HG02678 (cell line): ENCODE measurements at regions not wholly inside any gene's neighbourhood (a gene's known extent, or its start where the extent isn't known, plus 50 kb on each side); places are given as distances from the start of the nearest gene placed in this dataset.

Source experiments
- ATAC-seq: cut with Tn5 transposase; IDR thresholded peaks from one replicate; pipeline ENCODE4 v1.9.1; 2021; ENCODE audit warnings: mild to moderate bottlenecking, moderate library complexity; ENCODE audit not compliant: unreplicated experiment

GRCh38 chr1:36691374-36691773 is 208.7 kb upstream of the CSF3R start:
- ATAC-seq, result no peak

DNA sequence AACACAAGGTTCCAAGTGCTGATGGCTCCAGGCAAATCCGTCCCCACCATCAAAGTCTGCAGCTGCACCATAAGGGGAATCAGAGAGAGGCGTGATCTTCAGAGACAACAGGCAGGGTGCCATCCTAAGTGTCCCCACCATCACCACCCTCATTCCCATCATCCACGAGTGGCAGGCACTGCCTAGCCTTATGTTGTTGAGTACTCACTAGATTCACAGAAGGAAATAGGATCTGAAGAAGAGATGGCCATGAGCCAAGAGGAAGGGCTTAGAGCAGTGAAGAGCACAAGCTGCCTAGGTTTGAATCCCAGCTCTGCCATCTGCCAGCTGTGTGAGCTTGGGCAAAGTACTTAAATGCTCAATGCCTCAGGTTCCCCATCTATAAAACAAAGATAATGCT is 207.3 kb upstream of the CSF3R start:
- ATAC-seq, result no peak

GRCh38 chr1:36687312-36687711 is 204.6 kb upstream of the CSF3R start:
- ATAC-seq, result no peak

GRCh38 chr1:36675931-36676562 is 193.3 kb upstream of the CSF3R start:
- ATAC-seq, result no peak

GRCh38 chr1:36675106-36675505 is 192.4 kb upstream of the CSF3R start:
- ATAC-seq, result no peak

GRCh38 chr1:36673202-36673601 is 190.5 kb upstream of the CSF3R start:
- no peak for ATAC-seq

- no peak for ATAC-seq
Measured at GRCh38 chr1:36669262-36669661, 186.5 kb upstream of the CSF3R start.

DNA sequence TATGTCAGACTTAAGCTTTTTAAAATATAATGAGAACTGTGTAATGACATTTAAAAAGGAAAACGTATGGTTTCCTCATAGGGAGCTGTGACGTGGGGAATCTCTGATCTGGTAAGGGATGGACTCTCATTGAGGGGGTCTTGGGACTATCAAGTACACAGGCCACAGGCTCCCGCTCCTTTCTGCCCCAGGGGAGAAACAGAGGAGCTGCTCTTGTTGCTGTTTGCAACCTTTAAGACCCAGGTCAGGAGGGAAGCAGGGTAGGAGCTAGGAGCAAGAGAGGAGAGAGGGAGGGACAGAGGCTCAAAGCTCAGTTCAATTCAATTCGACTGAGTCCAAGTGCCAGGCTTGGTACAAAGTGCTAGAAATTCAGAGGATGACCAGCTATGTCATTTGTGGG is 185.1 kb upstream of the CSF3R start:
- no peak for ATAC-seq

DNA sequence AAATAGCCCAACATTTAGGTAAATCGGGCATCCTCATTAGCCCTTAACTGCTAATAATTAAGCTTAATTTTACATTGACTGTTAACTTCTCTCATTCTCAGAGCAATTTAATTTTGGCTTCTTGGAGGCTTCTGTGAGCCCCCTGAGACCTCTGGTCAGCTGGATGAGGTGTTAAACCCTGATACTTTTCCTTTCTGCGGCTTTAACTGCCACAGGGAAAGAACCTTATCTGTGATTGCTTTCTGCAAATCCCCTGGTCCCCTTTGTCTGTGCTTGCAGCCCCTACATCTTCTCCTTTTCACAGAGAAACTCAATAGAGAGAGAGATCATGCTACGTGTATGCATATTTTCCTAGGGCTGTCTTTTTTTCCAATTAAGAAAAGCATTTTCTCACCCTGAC is 184.5 kb upstream of the CSF3R start:
- no peak for ATAC-seq

DNA sequence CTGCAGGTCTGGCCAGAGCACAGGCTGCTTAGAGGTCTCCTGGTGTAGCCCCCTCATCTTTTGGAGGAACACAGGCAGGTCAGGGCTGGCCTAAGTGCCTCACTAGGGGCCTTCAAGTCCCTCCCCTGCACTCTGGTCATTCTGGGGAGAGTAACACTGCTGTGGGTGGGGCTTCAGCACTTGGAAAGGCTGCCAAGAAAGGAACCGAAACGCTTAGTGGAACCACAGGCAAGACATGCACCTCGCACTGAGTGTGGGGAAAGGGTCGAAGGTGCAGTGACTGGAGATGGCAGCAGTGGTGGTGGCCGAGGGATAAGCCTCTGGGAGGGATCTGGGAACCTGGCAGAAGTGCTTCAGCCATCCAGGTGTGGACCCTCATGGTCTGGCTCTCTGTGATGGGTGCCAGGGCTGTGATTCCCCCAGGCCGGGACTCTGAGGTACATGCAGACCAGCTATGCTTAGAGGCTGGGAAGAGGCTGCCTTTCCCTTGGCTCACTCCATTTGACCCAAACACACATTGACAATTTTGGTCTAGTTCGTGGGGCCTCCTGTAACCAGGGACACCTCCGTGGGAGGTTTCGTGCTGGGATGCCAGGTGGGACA is 182.9 kb upstream of the CSF3R start:
- no peak for ATAC-seq

GRCh38 chr1:36664571-36665287 is 182.0 kb upstream of the CSF3R start:
- ATAC-seq, result no peak

- ATAC-seq, result peak; percentile 47
Measured at GRCh38 chr1:36663772-36664430, 181.2 kb upstream of the CSF3R start.

- ATAC-seq, result no peak
Measured at GRCh38 chr1:36658838-36659237, 176.1 kb upstream of the CSF3R start.

- ATAC-seq, result no peak
Measured at GRCh38 chr1:36657826-36658225, 175.1 kb upstream of the CSF3R start.

DNA sequence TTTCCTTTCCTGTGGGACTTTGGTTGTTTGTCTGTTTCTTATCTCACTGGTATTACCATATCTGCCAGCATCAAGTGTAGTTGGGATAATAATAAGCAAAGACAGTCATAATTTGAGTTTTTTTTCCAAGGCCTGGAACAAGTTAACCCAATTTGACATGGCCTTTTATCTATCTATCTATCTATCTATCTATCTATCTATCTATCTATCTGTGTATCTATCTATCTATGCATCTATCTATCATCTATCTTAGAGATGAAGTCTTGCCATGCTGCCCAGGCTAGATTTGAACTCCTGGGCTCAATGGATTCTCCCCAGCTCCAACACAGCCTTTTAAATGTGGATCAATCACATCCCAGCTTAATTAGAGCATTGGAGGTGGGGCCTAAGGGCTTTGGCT is 174.1 kb upstream of the CSF3R start:
- ATAC-seq, result no peak

DNA sequence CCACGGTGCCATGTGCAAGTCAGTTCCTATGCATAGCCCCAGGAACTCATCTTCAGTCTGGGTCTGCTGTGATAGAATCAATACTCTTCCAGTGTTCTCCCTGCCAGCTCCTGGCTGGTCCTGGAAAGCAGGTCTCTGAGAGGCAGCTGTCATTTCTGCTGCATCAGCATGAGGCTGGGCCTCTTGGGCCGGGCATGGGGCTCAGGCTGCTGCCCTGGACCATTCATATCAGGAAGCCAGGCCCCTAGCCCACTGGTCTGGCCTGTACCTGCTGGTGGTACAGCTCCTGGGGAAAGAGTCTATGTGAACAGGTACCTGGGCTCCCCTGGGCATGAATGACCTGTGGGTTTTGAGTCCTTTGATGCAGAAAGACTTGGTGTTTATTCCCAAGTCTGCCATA is 173.6 kb upstream of the CSF3R start:
- ATAC-seq, result no peak

- ATAC-seq, result no peak
Measured at GRCh38 chr1:36654586-36654985, 171.9 kb upstream of the CSF3R start.

DNA sequence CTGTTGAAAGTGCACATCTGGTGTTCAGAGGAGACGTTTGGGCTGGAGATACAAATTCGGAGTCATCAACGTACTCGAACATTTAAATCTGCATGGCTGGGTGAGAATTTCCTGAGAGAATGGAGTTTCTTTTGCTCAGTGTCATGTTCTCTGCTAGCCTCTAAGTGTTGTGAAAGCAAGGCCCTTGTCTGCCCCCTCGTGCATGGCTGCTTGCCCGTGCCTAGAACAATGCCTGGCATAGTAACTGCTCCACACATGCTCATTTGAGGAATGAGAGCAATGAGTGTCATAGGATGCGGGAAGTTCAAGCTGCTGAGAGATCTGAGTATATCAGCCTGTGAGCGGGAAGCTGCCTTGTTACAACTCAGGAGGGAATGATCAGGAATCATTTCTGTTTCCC is 171.1 kb upstream of the CSF3R start:
- ATAC-seq, result no peak

DNA sequence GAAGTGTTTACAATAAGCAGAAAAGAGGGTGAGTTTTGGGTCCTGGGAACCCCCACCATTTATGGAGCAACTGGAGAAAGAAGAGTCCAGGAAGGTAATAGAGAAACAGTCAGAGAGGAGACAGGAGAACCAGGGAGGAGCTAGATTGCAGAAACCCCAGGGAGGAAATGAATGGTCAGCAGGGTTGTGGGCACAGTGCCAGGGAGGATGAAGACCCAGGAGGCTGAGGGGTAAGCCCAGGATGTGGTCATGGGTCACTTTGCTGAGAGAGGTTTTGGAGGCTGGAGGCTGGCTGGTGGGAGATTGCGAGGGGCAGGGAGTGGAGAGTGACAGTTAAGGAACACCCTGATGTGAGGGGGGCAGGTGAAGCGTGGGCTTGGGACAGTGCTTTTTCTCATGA is 169.9 kb upstream of the CSF3R start:
- ATAC-seq, result no peak

DNA sequence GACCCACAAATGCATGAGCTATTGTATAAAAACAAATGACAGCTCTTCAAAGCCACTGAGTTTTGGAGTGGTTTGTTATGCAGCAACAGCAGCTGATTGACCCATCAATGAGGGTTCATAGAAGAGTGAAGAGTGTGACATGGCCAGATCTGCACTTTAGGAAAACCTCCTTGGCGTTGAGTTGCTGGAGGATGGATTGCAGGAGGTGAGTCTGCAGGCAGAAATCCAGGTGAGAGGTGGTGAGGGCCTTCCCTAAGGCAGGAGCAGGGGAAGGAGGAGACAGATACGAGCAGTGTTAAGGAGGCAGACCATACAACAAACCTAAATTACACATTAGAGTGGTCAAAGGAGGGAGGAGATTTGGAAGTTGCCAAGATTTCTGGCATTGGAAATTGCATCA is 169.3 kb upstream of the CSF3R start:
- no peak for ATAC-seq

DNA sequence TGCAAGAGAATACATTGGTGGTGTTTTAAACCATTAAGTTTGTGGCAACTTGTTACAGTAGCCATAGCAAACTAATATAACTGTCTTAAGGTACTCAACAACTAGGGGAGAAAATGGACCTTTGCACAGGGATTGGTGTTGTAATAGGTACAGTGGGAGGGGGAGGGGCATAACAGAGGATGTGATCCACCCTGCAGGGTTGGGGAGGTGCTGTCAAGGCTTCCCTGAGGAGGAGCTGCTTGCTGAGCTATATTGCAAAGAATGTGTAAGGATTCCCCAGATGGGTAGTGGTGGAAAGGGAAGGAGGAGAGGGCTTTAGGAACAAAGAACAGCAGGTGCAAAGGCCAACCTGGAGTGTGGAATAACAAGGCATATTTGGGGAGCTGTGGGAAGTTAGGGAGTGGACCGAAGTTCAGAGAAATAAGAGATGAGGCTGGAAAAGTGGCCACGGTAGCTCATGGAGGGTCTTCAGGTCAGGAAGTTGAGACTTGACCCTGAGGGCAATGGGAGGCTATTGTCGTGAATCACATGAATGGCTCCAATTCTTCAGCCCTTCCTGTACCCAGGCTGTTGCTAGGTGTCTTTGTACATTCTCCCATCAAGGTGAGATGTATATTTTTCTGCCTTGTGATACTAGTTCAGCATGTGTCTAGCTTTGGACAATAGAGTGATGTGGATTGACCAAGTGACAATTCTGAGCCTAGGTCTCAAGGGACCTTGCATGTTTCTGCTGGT is 168.6 kb upstream of the CSF3R start:
- no peak for ATAC-seq
